Thyroid gland (tissue), 4 donors: ENCODE measurements at regions not wholly inside any gene's neighbourhood (a gene's known extent, or its start where the extent isn't known, plus 50 kb on each side); places are given as distances from the start of the nearest gene placed in this dataset.

Experiments
- DNase-seq, 2 donors: peaks; one replicate each; pipeline ENCODE4 v3.0.0-alpha.2; 2019
- H3K27ac ChIP-seq, 3 donors: fragments of 200-600 bp; sonication (generic); 1 replicate in 2 of 3; 2 replicates in 1 of 3; pipeline ENCODE4 v1.5.1; 2016 to 2019; ENCODE audit warnings: mild to moderate bottlenecking in 1 of 3, moderate library complexity in 1 of 3
- H3K27me3 ChIP-seq: fragments of 200-600 bp; sonication (generic); one replicate; pipeline ENCODE4 v1.5.1; 2019
- H3K36me3 ChIP-seq, 2 donors: fragments of 200-600 bp; sonication (generic); one replicate each; pipeline ENCODE4 v1.5.1; 2016 to 2019
- H3K4me1 ChIP-seq, 2 donors: fragments of 200-600 bp; sonication (generic); one replicate each; pipeline ENCODE4 v1.5.1; 2017 to 2019
- H3K4me3 ChIP-seq, 3 donors: fragments of 200-600 bp; sonication (generic); replicated peaks in 1 of 3; 1 replicate in 2 of 3; 2 replicates in 1 of 3; pipeline ENCODE4 v1.5.1; 2016; ENCODE audit warnings: mild to moderate bottlenecking in 1 of 3
- H3K9me3 ChIP-seq: fragments of 200-600 bp; sonication (generic); one replicate; pipeline ENCODE4 v1.5.1; 2017
- CTCF ChIP-seq, 6 experiments: fragments of 200-600 bp in 3 of 6; fragments of 450-650 bp in 3 of 6; sonication (generic) in 3 of 6; IDR thresholded peaks; one replicate each; pipeline ENCODE4 v1.5.1; 2016 to 2019; ENCODE audit warnings: antibody characterized with exemption in 6 of 6, mild to moderate bottlenecking in 2 of 6, inconsistent platforms in 1 of 6, moderate library complexity in 1 of 6
- POLR2A ChIP-seq, 2 donors: fragments of 450-650 bp; IDR thresholded peaks; one replicate each; pipeline ENCODE4 v1.6.1; 2017; ENCODE audit warnings: antibody characterized with exemption in 2 of 2, mild to moderate bottlenecking in 2 of 2, moderate library complexity in 1 of 2
- WGBS, 2 donors: methylation state at CpG; one replicate each; pipeline ENCODE4 v1.1.5; 2017; 5-methylcytosine and 5-hydroxymethylcytosine counted together
- intact Hi-C: fragments of 100-400 bp; cut with DNase I; formaldehyde crosslinking; loops from one replicate; pipeline ENCODE4 v1.15.1; 2023

DNA sequence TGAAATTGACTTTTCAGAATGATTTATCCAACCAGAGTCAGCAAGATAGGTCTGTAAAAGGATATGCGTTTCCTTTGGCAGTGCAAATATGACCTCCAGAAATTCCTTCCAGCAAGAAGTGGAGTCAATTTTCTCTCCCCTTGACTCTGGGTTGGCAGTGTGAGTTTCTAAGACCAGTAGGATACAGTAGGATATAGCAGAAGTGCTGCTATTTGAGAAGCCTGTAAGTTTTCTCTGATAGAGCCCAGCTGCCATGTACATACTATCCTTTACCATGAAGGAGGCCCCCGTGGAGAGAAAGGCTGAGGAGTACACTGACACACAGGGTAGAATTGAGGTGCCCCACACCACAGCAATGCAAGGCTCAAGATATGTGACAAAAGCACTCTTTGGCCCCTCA lies 409.1 kb upstream of the PDZRN3 start:
- no peaks in the 10 kb centered on the region for H3K27me3 ChIP-seq
- H3K4me1 ChIP-seq, result no peaks in the 10 kb centered on the region
- H3K36me3 ChIP-seq, result no peaks in the 10 kb centered on the region
- intact Hi-C loops, result no loop called here
- TF ChIP-seq POLR2A (IDR thresholded peaks at IDR 0.05), result no peak
- no peak for TF ChIP-seq CTCF (IDR thresholded peaks at IDR 0.05)
- H3K27ac ChIP-seq, result no peak overlapping the region
- 70 to 75% methylated on average over 2 of the region's 2 CpGs for WGBS, 2 donors
- H3K9me3 ChIP-seq, result no peaks in the 10 kb centered on the region
- DNase-seq, result no peak
- no peak overlapping the region for H3K4me3 ChIP-seq

DNA sequence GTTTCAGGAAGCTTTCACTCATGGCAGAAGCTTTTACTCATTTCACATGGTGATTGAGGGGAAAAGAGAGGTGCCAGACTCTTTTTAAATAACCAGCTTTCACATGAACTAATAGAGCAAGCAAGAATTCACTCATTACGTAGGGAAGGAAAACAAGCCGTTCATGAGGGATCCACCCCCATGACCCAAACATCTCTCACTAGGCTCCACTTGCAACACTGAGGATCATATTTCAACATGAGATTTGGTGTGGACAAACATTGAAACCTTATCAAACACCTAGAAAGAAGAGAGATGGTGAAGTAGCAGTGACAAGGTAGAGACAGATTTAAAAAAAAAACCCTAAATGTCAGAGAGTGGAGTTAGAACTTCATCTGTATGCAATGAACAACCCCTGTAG lies 408.6 kb upstream of the PDZRN3 start:
- H3K36me3 ChIP-seq, result no peaks in the 10 kb centered on the region
- no peak for DNase-seq
- WGBS, 2 donors, result 39 to 71% methylated on average over 2 of the region's 2 CpGs
- no peaks in the 10 kb centered on the region for H3K4me1 ChIP-seq
- TF ChIP-seq POLR2A (IDR thresholded peaks at IDR 0.05) (no peak), CTCF (IDR thresholded peaks at IDR 0.05) (no peak)
- H3K27me3 ChIP-seq, result no peaks in the 10 kb centered on the region
- intact Hi-C loops, result no loop called here
- H3K9me3 ChIP-seq, result no peaks in the 10 kb centered on the region
- no peak overlapping the region for H3K27ac ChIP-seq
- H3K4me3 ChIP-seq, result no peak overlapping the region

DNA sequence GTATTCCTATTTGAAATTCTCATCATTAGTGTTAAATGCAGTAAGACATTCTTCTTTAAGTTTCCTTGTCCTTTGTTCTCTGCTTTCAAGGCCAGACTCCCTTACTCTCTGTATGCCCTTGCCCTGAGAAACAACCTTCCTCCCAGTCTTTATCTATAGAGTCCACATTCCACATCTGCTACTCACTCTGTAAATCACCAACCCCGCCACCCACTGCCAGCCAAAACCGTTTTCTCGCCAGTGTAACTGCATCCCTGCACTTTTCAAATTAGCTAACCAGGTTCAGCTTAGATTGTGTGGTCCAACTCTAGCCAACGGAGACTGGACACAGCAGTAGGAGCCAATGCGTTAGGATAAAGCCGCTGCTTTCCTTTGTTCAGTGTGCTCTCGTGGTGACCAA lies 402.4 kb upstream of the PDZRN3 start:
- no peaks in the 10 kb centered on the region for H3K27me3 ChIP-seq
- no peaks in the 10 kb centered on the region for H3K9me3 ChIP-seq
- intact Hi-C loops, result no loop called here
- no peak for DNase-seq
- no peaks in the 10 kb centered on the region for H3K36me3 ChIP-seq
- H3K27ac ChIP-seq, result no peak overlapping the region
- no peak for TF ChIP-seq CTCF (IDR thresholded peaks at IDR 0.05)
- H3K4me3 ChIP-seq, result no peak overlapping the region
- 86 to 87% methylated on average over 7 of the region's 7 CpGs for WGBS, 2 donors
- H3K4me1 ChIP-seq, result no peaks in the 10 kb centered on the region

GRCh38 chr3:74023395-74023794 lies 398.7 kb upstream of the PDZRN3 start:
- TF ChIP-seq CTCF (IDR thresholded peaks at IDR 0.05) (no peak), POLR2A (IDR thresholded peaks at IDR 0.05) (no peak)
- WGBS, 2 donors, result 94 to 96% methylated on average over 2 of the region's 2 CpGs
- Histone ChIP-seq H3K4me1 (no peaks in the 10 kb centered on the region), H3K27me3 (no peaks in the 10 kb centered on the region), H3K4me3 (no peak overlapping the region), H3K9me3 (no peaks in the 10 kb centered on the region), H3K36me3 (no peaks in the 10 kb centered on the region), H3K27ac (no peak overlapping the region)
- intact Hi-C loops, result no loop called here
- no peak for DNase-seq

DNA sequence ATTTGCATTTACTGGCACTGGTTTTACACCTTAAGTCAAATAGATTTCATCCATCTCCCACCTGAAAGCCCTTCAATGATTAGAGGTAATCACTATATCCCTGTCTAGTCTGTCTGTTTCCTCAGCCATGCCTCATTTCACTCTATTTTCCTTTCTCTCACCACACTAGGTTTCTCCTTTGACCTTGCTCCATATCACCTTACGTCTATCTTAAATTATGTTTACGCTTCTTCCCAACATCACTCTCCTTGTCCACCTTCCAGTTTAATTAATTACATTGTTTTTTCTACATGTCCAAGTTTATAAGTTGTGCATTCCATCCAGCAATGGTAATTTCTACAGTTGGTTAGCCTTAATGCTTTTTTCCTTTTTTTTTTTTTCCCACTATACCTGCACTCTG lies 396.7 kb upstream of the PDZRN3 start:
- intact Hi-C loops, result no loop called here
- H3K4me3 ChIP-seq, result no peak overlapping the region
- no peaks in the 10 kb centered on the region for H3K4me1 ChIP-seq
- TF ChIP-seq POLR2A (IDR thresholded peaks at IDR 0.05) (no peak), CTCF (IDR thresholded peaks at IDR 0.05) (no peak)
- DNase-seq, result no peak
- H3K9me3 ChIP-seq, result no peaks in the 10 kb centered on the region
- 81 to 83% methylated on average over 2 of the region's 2 CpGs for WGBS, 2 donors
- no peaks in the 10 kb centered on the region for H3K27me3 ChIP-seq
- H3K27ac ChIP-seq, result no peak overlapping the region
- H3K36me3 ChIP-seq, result no peaks in the 10 kb centered on the region
